ENCODE measurements at regions not wholly inside any gene's neighbourhood (a gene's known extent, or its start where the extent isn't known, plus 50 kb on each side); places are given as distances from the start of the nearest gene placed in this dataset.
"Not testable (repeated sequence)": the region's sequence is repeated elsewhere in the genome, so short reads cannot be mapped to it uniquely, and the experiment has no call there.

DNA sequence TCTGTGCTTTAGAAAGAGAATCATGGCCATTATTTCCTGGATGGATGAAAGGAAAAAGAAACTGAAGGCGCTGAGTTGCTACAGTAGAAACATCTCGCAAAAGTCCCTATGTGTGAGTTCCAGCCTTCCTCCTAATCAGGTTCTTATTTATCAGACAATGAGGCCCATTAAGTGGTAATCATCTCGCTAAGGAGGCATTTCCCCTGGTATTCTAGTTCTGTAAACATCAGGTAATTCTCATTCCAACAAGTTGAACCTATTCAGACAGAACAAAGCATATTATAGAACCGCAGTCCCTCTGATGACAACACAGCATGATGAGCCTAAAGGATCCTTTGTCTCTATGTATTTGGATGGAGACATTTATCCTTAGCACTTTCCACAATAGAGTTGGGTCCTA lies 205.7 kb upstream of the MAOA start (continued):
- TF ChIP-seq, protein P1, sequence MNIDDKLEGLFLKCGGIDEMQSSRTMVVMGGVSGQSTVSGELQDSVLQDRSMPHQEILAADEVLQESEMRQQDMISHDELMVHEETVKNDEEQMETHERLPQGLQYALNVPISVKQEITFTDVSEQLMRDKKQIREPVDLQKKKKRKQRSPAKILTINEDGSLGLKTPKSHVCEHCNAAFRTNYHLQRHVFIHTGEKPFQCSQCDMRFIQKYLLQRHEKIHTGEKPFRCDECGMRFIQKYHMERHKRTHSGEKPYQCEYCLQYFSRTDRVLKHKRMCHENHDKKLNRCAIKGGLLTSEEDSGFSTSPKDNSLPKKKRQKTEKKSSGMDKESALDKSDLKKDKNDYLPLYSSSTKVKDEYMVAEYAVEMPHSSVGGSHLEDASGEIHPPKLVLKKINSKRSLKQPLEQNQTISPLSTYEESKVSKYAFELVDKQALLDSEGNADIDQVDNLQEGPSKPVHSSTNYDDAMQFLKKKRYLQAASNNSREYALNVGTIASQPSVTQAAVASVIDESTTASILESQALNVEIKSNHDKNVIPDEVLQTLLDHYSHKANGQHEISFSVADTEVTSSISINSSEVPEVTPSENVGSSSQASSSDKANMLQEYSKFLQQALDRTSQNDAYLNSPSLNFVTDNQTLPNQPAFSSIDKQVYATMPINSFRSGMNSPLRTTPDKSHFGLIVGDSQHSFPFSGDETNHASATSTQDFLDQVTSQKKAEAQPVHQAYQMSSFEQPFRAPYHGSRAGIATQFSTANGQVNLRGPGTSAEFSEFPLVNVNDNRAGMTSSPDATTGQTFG (tag by site-specific recombination; IDR thresholded peaks at IDR 0.05; ENCODE audit: borderline replicate concordance) = no peak
- no peak for TF ChIP-seq OSR2 (tag by site-specific recombination; IDR thresholded peaks at IDR 0.05)
- no peak for TF ChIP-seq ZSCAN16 (tag by site-specific recombination; IDR thresholded peaks at IDR 0.05)
- TF ChIP-seq ZNF621 (tag by site-specific recombination; IDR thresholded peaks at IDR 0.05) = no peak
- TF ChIP-seq, protein P2, sequence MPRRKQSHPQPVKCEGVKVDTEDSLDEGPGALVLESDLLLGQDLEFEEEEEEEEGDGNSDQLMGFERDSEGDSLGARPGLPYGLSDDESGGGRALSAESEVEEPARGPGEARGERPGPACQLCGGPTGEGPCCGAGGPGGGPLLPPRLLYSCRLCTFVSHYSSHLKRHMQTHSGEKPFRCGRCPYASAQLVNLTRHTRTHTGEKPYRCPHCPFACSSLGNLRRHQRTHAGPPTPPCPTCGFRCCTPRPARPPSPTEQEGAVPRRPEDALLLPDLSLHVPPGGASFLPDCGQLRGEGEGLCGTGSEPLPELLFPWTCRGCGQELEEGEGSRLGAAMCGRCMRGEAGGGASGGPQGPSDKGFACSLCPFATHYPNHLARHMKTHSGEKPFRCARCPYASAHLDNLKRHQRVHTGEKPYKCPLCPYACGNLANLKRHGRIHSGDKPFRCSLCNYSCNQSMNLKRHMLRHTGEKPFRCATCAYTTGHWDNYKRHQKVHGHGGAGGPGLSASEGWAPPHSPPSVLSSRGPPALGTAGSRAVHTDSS (tag by site-specific recombination; IDR thresholded peaks at IDR 0.05) = no peak

DNA sequence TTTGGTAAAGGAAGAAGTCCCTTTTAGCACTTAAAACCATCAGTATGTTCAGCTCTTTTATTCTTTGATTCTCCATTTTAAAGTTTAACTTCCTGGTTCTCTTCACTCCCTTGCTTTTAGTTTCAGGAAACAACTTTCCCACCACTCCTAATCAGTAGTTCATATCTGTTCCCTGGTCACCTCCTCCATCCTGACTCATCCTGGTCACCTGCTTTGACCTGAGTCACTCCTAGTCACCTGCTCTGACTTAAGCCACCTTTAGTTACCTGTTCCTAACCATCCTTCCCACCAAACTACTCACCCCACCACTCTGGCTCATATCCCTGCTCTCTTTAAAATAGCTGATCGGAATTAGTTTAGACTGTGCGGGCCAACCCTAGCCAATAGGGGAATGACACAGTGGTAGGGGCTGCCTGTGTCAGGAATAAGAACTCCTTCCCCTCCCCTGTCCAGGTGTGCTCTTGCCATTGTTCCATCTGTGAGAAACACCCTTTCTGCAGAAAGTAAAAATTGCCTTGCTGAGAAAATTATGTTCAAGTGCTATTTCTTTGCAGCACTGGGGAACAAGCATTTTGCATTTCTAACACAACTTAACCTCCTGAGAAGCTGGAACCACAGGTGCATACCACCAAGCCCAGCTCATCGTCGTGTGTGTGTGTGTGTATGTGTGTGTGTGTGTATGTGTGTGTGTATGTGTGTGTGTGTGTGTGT lies 204.0 kb upstream of the MAOA start:
- POLR2A ChIA-PET; H3K36me3 ChIP-seq (ENCODE audit: control insufficient read depth in 2 of 2, insufficient read depth in 1 of 2, low read length in 2 of 2); CTCF ChIA-PET; H3K4me3 ChIP-seq (ENCODE audit: low read depth, low read length); H3K4me1 ChIP-seq (ENCODE audit: control insufficient read depth, insufficient read depth, low read length); H3K27ac ChIP-seq (ENCODE audit: extremely low read depth, low read depth, low read length); H3K9me3 ChIP-seq (ENCODE audit: control insufficient read depth, insufficient read depth, low read depth, low read length): not testable (repeated sequence)
- peak; percentile 91 for TF ChIP-seq SETDB1 (IDR thresholded peaks at IDR 0.05; ENCODE audit: insufficient read length, low read length)
- TF ChIP-seq TRIM28 (IDR thresholded peaks at IDR 0.05; ENCODE audit: borderline replicate concordance, low read length) = peak; percentile 33; the same call in 1 of the 2 replicates

DNA sequence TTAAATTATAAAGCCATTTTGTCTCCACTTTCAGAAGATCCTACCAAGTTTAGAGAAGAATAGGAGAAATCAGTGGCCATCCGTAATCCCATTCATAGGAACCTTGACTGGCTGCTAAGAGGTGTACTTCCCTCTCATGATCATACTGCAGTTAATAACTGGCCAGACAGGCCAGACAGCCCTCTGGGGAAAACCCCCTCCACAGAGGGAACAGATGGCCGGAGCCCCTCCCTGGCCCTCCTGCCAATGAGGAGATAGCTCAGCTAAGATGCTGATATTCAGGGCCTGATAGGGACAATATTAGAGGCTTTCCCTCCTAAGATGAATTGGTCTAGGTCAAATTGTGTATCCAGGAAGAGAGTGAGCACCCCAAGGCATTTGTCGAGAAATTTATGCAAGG lies 200.0 kb upstream of the MAOA start:
- TF ChIP-seq ZNF23 (tag by site-specific recombination; IDR thresholded peaks at IDR 0.05; ENCODE audit: borderline replicate concordance) (no peak), TRIM28 (IDR thresholded peaks at IDR 0.05; ENCODE audit: borderline replicate concordance, low read length) (no peak), ZNF626 (tag by site-specific recombination; IDR thresholded peaks at IDR 0.05) (no peak), KLF16 (tag by site-specific recombination; IDR thresholded peaks at IDR 0.05) (no peak), SP7 (tag by site-specific recombination; IDR thresholded peaks at IDR 0.05) (no peak), ZNF530 (tag by site-specific recombination; IDR thresholded peaks at IDR 0.05; ENCODE audit: low read depth) (no peak)
- TF ChIP-seq, protein P3, sequence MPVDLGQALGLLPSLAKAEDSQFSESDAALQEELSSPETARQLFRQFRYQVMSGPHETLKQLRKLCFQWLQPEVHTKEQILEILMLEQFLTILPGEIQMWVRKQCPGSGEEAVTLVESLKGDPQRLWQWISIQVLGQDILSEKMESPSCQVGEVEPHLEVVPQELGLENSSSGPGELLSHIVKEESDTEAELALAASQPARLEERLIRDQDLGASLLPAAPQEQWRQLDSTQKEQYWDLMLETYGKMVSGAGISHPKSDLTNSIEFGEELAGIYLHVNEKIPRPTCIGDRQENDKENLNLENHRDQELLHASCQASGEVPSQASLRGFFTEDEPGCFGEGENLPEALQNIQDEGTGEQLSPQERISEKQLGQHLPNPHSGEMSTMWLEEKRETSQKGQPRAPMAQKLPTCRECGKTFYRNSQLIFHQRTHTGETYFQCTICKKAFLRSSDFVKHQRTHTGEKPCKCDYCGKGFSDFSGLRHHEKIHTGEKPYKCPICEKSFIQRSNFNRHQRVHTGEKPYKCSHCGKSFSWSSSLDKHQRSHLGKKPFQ (tag by site-specific recombination; IDR thresholded peaks at IDR 0.05) = no peak
- TF ChIP-seq, protein P2 (tag by site-specific recombination; IDR thresholded peaks at IDR 0.05) = no peak
- TF ChIP-seq, protein P4, sequence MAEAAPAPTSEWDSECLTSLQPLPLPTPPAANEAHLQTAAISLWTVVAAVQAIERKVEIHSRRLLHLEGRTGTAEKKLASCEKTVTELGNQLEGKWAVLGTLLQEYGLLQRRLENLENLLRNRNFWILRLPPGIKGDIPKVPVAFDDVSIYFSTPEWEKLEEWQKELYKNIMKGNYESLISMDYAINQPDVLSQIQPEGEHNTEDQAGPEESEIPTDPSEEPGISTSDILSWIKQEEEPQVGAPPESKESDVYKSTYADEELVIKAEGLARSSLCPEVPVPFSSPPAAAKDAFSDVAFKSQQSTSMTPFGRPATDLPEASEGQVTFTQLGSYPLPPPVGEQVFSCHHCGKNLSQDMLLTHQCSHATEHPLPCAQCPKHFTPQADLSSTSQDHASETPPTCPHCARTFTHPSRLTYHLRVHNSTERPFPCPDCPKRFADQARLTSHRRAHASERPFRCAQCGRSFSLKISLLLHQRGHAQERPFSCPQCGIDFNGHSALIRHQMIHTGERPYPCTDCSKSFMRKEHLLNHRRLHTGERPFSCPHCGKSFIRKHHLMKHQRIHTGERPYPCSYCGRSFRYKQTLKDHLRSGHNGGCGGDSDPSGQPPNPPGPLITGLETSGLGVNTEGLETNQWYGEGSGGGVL (tag by site-specific recombination; IDR thresholded peaks at IDR 0.05) = no peak
- TF ChIP-seq, protein P5, sequence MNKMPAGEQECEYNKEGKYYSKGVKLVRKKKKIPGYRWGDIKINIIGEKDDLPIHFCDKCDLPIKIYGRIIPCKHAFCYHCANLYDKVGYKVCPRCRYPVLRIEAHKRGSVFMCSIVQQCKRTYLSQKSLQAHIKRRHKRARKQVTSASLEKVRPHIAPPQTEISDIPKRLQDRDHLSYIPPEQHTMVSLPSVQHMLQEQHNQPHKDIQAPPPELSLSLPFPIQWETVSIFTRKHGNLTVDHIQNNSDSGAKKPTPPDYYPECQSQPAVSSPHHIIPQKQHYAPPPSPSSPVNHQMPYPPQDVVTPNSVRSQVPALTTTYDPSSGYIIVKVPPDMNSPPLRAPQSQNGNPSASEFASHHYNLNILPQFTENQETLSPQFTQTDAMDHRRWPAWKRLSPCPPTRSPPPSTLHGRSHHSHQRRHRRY (tag by site-specific recombination; IDR thresholded peaks at IDR 0.05) = no peak
- H3K36me3 ChIP-seq (ENCODE audit: control insufficient read depth in 2 of 2, insufficient read depth in 1 of 2, low read length in 2 of 2) = no peaks in the 10 kb centered on the region
- no peaks in the 10 kb centered on the region for H3K4me1 ChIP-seq (ENCODE audit: control insufficient read depth, insufficient read depth, low read length)
- no peak overlapping the region for H3K4me3 ChIP-seq (ENCODE audit: low read depth, low read length)
- CTCF ChIA-PET = no interaction called here
- POLR2A ChIA-PET = no interaction called here
- H3K9me3 ChIP-seq (ENCODE audit: control insufficient read depth, insufficient read depth, low read depth, low read length) = 0 out of 2 replicates have a peak, but pooled peaks cover 3% of the 10 kb centered on the region
- H3K27ac ChIP-seq (ENCODE audit: extremely low read depth, low read depth, low read length) = no peak overlapping the region
